Activated T-helper 17 cell treated with anti-CD3 and anti-CD28 coated beads, Interleukin-2, amount 50 U/mL, for 72 hours (primary cell): ENCODE measurements at regions not wholly inside any gene's neighbourhood (a gene's known extent, or its start where the extent isn't known, plus 50 kb on each side); places are given as distances from the start of the nearest gene placed in this dataset.
"Not testable (repeated sequence)": the region's sequence is repeated elsewhere in the genome, so short reads cannot be mapped to it uniquely, and the experiment has no call there.

Source experiments
- ATAC-seq: fragments of 150-1000 bp; cut with Tn5 transposase; replicated peaks from 2 replicates; pipeline ENCODE4 v1.10.0; 2021; ENCODE audit warnings: mild to moderate bottlenecking, moderate library complexity
- H3K27ac Mint-ChIP-seq: one replicate; pipeline ENCODE4 v1.8.0; 2022; ENCODE audit warnings: mixed read lengths
- H3K27me3 Mint-ChIP-seq: one replicate; pipeline ENCODE4 v1.8.0; 2022; ENCODE audit warnings: mixed read lengths
- H3K36me3 Mint-ChIP-seq: one replicate; pipeline ENCODE4 v1.8.0; 2022; ENCODE audit warnings: low read depth, mild to moderate bottlenecking, mixed read lengths
- H3K4me1 Mint-ChIP-seq: one replicate; pipeline ENCODE4 v1.8.0; 2022; ENCODE audit warnings: mixed read lengths
- H3K4me3 Mint-ChIP-seq: one replicate; pipeline ENCODE4 v1.8.0; 2022; ENCODE audit warnings: mild to moderate bottlenecking, mixed read lengths
- H3K9me3 Mint-ChIP-seq: one replicate; pipeline ENCODE4 v1.8.0; 2022; ENCODE audit warnings: mixed read lengths

- Mint-ChIP-seq H3K4me3 (no peak overlapping the region), H3K27me3 (no peaks in the 10 kb centered on the region), H3K9me3 (peaks cover 7% of the 10 kb centered on the region), H3K4me1 (no peaks in the 10 kb centered on the region), H3K27ac (no peak overlapping the region), H3K36me3 (no peaks in the 10 kb centered on the region)
- ATAC-seq, result no peak
Observed at GRCh38 chr5:106288979-106289378, 1381.8 kb downstream of the EFNA5 start.

- no peaks in the 10 kb centered on the region for H3K27me3 Mint-ChIP-seq
- no peak overlapping the region for H3K27ac Mint-ChIP-seq
- H3K9me3 Mint-ChIP-seq, result no peaks in the 10 kb centered on the region
- H3K36me3 Mint-ChIP-seq, result no peaks in the 10 kb centered on the region
- no peak for ATAC-seq
- no peak overlapping the region for H3K4me3 Mint-ChIP-seq
- H3K4me1 Mint-ChIP-seq, result no peaks in the 10 kb centered on the region
Observed at GRCh38 chr5:106277540-106278096, 1393.1 kb downstream of the EFNA5 start.

- H3K4me3 Mint-ChIP-seq, result no peak overlapping the region
- no peaks in the 10 kb centered on the region for H3K36me3 Mint-ChIP-seq
- H3K27ac Mint-ChIP-seq, result no peak overlapping the region
- no peaks in the 10 kb centered on the region for H3K4me1 Mint-ChIP-seq
- H3K9me3 Mint-ChIP-seq, result peaks cover 20% of the 10 kb centered on the region
- no peaks in the 10 kb centered on the region for H3K27me3 Mint-ChIP-seq
- ATAC-seq, result no peak
Observed at GRCh38 chr5:106269252-106269843, 1401.4 kb downstream of the EFNA5 start.

DNA sequence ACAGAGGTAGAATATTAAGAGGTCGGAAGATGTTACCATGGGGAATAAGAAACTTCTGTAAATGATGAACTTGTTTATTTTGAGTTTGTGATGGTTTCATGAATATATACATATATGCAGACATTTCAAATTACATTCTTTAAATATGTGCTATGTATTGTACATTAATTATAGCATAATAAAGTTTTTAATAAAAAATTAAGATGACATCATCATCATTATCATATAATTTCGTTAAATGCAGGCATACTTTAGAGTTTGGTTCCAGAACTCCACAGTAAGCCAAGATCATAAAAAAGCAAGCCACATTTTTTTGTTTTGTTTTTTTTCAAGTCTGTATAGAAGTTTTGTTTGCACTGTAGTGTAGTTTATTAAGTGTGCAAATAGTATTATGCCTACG lies 1403.5 kb downstream of the EFNA5 start:
- no peaks in the 10 kb centered on the region for H3K4me1 Mint-ChIP-seq
- no peaks in the 10 kb centered on the region for H3K27me3 Mint-ChIP-seq
- no peaks in the 10 kb centered on the region for H3K36me3 Mint-ChIP-seq
- no peak for ATAC-seq
- H3K9me3 Mint-ChIP-seq, result peaks cover 17% of the 10 kb centered on the region
- H3K4me3 Mint-ChIP-seq, result no peak overlapping the region
- no peak overlapping the region for H3K27ac Mint-ChIP-seq

DNA sequence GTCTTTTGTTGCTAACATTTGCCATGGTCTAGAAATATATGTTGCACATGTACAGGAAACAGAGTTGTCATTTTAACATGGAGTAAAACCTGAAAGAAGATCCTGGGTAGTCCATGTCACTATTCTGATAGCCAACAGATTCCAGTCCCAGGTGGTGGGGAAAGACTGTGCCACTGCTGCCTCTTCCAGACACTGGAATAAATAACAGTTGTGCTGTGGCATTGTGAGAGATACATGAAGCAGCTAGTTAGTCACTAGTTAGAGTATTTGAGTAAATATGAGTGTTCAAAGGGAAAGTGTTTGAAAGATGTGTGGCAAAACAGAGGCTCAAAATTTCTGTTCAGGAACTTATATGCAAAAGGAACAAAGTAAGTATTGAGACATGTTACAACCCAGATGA lies 1408.3 kb downstream of the EFNA5 start:
- Mint-ChIP-seq H3K9me3 (peaks cover 4% of the 10 kb centered on the region), H3K4me3 (no peak overlapping the region), H3K27me3 (no peaks in the 10 kb centered on the region), H3K27ac (no peak overlapping the region), H3K36me3 (no peaks in the 10 kb centered on the region), H3K4me1 (no peaks in the 10 kb centered on the region)
- no peak for ATAC-seq

GRCh38 chr5:106259431-106260090 lies 1411.2 kb downstream of the EFNA5 start:
- not testable (repeated sequence) for H3K9me3 Mint-ChIP-seq, H3K27me3 Mint-ChIP-seq, H3K4me1 Mint-ChIP-seq, ATAC-seq, H3K36me3 Mint-ChIP-seq, H3K27ac Mint-ChIP-seq, H3K4me3 Mint-ChIP-seq

DNA sequence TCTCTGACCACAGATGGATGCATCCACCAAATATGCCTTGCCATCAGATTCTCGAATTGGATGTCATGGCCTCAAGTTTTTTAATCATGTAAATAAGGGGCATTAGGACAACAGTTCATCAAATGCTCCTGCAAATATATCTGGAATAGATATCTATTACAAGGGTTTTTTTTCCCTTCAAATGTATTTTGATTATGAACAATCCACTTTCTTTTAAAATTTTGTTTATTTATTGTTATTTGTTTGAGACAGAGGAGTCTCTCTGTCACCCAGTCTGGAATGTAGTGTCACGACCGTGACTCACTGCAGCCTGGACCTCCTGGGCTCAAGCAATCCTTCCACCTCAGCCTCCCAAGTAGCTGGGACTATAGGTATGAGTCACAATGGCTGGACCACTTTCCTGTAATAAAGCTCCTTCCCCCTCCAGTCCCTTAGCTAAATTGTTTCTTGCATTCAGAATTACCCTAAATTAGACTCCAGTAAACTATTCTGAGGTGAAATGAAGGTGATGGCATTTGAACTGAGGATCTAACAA lies 1412.1 kb downstream of the EFNA5 start:
- no peak overlapping the region for H3K4me3 Mint-ChIP-seq

DNA sequence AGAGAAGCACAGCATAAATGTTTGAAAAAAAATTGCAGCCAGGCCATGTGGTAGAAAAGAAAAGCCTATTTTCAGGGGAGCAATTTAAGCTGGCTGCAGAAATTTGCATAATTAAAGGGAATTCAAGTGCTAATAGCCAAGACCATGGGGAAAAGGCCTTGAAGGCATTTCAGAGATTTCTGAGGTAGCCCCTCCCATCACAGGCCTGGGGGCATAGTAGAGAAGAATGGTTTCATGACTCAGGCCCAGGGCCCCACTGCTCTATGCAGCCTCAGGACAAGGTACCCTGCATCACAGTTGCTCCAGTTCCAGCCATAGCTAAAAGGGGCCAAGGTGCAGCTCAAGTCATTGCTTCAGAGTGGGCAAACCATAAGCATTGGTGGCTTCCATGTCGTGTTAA lies 1416.0 kb downstream of the EFNA5 start:
- no peak for ATAC-seq
- no peak overlapping the region for H3K27ac Mint-ChIP-seq
- no peaks in the 10 kb centered on the region for H3K27me3 Mint-ChIP-seq
- peaks cover 12% of the 10 kb centered on the region for H3K9me3 Mint-ChIP-seq
- H3K4me3 Mint-ChIP-seq, result no peak overlapping the region
- H3K36me3 Mint-ChIP-seq, result no peaks in the 10 kb centered on the region
- H3K4me1 Mint-ChIP-seq, result no peaks in the 10 kb centered on the region

More for the DNA sequence above, 1412.1 kb downstream of the EFNA5 start:
- Mint-ChIP-seq H3K27me3 (no peaks in the 10 kb centered on the region), H3K9me3 (peaks cover 9% of the 10 kb centered on the region), H3K4me1 (no peaks in the 10 kb centered on the region), H3K36me3 (no peaks in the 10 kb centered on the region), H3K27ac (no peak overlapping the region)
- ATAC-seq, result no peak

DNA sequence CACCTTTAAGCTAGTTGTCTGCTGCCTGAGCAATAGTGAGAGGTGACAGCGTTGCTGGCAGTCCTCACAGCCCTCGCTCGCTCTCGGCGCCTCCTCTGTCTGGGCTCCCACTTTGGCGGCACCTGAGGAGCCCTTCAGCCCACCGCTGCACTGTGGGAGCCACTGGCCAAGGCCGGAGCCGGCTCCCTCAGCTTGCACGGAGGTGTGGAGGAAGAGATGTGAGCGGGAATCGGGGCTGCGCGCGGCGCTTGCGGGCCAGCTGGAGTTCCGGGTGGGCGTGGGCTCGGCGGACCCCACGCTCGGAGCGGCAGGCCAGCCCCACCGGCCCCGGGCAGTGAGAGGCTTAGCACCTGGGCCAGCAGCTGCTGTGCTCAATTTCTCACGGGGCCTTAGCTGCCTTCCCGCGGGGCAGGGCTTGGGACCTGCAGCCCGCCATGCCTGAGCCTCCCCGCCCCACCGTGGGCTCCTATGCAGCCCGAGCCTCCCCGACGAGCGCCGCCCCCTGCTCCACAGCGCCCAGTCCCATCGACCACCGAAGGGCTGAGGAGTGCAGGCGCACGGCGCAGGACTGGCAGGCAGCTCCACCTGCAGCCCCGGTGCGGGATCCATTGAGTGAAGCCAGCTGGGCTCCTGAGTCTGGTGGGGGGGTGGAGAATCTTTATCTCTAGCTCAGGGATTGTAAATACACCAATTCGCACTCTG lies 1424.5 kb downstream of the EFNA5 start:
- not testable (repeated sequence) for H3K4me3 Mint-ChIP-seq, H3K27ac Mint-ChIP-seq, H3K9me3 Mint-ChIP-seq, H3K4me1 Mint-ChIP-seq, ATAC-seq, H3K36me3 Mint-ChIP-seq, H3K27me3 Mint-ChIP-seq

DNA sequence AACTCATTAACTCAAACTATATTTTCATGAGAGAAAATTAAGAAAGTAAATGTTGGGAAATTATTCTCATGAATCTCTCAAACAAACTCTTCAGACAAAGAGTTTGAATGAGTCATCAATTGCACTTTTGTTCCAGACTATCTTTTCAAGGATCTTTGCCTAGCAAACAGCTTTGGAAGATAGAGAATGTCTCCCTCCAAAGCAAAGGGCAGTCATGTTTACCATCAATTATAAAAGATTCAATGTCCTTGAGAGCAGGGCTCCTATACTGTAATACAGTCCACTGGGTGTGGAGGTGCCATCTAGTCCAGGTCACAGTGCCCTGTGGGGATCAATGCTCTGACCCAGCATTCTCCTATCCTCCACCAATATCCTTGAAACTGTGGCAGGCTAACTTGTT lies 1429.3 kb downstream of the EFNA5 start:
- no peaks in the 10 kb centered on the region for H3K36me3 Mint-ChIP-seq
- no peaks in the 10 kb centered on the region for H3K4me1 Mint-ChIP-seq
- no peaks in the 10 kb centered on the region for H3K27me3 Mint-ChIP-seq
- no peak for ATAC-seq
- peaks cover 4% of the 10 kb centered on the region for H3K9me3 Mint-ChIP-seq
- no peak overlapping the region for H3K4me3 Mint-ChIP-seq
- H3K27ac Mint-ChIP-seq, result no peak overlapping the region

GRCh38 chr5:106205916-106206571 lies 1464.7 kb downstream of the EFNA5 start:
- no peak for ATAC-seq
- Mint-ChIP-seq H3K4me1 (no peaks in the 10 kb centered on the region), H3K27ac (no peak overlapping the region), H3K27me3 (no peaks in the 10 kb centered on the region), H3K4me3 (no peak overlapping the region), H3K36me3 (no peaks in the 10 kb centered on the region), H3K9me3 (peaks cover 8% of the 10 kb centered on the region)

DNA sequence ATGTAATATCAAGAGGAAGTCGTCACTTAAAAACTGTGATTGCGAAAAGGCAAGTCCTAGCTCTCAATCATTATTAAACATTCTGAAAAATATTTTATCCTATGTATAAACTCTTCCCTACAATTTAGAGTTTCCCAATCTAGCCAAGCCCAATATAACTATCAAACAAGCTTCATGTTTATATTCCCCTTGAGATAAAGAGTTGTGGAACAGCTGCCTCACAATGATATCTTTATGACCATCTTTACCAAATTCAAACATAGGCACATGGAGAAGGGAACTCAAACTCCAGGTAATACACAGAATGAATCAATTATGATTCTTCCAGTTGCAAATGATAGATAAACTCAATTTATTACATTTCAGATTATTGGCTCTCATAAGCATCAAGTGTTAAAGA lies 1468.7 kb downstream of the EFNA5 start:
- Mint-ChIP-seq H3K4me1 (no peaks in the 10 kb centered on the region), H3K9me3 (peaks cover 8% of the 10 kb centered on the region), H3K27ac (no peak overlapping the region), H3K36me3 (no peaks in the 10 kb centered on the region), H3K27me3 (no peaks in the 10 kb centered on the region), H3K4me3 (no peak overlapping the region)
- ATAC-seq, result no peak

DNA sequence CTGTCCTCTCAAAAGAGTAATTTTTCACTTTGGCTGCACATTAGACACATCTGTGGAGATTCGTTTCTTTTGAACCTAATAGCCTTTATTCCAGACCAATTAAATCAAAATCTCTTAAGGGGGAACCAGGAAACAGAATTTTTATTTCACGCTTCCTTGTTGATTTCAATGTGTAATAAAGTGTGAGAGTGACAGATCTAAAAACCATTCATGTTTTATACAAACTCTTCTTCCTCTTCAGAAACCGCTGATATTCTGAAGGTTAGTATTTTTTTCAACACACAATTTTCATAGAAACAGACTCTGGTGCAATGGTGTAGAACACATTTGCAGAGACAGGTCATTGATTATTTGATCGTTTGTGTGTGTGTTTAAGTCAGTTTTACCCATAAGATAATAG lies 1469.8 kb downstream of the EFNA5 start:
- Mint-ChIP-seq H3K36me3 (no peaks in the 10 kb centered on the region), H3K27me3 (no peaks in the 10 kb centered on the region), H3K9me3 (peaks cover 17% of the 10 kb centered on the region), H3K4me3 (no peak overlapping the region), H3K27ac (no peak overlapping the region), H3K4me1 (no peaks in the 10 kb centered on the region)
- no peak for ATAC-seq

GRCh38 chr5:106195679-106196474 lies 1474.9 kb downstream of the EFNA5 start:
- Mint-ChIP-seq H3K4me3 (no peak overlapping the region), H3K9me3 (peaks cover 14% of the 10 kb centered on the region), H3K27ac (no peak overlapping the region), H3K27me3 (no peaks in the 10 kb centered on the region), H3K36me3 (no peaks in the 10 kb centered on the region), H3K4me1 (no peaks in the 10 kb centered on the region)
- ATAC-seq, result no peak
